ENCODE measurements at regions not wholly inside any gene's neighbourhood (a gene's known extent, or its start where the extent isn't known, plus 50 kb on each side); places are given as distances from the start of the nearest gene placed in this dataset.

DNA sequence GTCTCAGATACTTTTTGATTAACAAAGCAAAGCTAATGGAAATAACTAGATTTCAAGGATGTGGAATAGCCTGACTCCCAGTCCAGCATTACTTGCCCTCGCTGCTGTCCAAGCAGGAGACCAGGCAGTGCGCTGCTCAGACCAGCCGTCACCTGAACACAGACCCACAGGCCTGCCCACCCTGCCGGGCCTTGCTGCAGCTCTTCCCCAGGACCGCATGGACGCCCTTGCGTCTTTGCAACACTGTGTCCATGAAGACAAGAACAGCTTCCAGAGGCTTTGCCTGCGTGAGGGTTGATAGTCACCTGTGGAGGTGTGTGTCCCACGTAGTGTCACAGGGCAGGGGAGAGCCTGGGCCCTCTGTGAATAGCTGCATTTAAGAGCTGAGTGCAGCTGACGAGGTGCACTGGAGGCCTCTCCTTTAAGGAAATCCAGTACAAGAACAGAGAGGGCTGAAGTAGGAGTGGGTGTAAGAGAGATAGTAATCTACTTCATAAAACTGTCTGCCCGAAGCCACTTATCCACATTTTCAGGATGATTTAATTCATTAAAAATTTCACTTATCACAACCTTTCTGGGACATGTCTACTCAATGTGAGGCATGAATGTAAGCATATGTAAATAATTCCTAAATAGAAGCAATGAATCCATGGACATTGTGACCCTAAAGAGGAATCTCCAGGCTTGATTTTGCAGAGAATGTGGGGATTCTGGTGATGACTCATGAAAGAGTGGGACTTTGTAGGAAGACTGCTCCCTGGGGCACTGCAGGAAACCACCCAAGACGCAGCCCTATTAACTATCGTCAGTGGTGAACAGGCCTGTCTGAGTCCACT is 176.2 kb upstream of the RAB4A start:
- Mint-ChIP-seq H3K4me1 (peaks cover 6% of the 10 kb centered on the region), H3K4me3 (no peak overlapping the region), H3K27ac (no peak overlapping the region), H3K27me3 (peaks cover 8% of the 10 kb centered on the region), H3K36me3 (ENCODE audit: low read depth) (no peaks in the 10 kb centered on the region), H3K9me3 (no peaks in the 10 kb centered on the region)
- DNase-seq: no peak
- intact Hi-C loops (cut with micrococcal nuclease): no loop called here

DNA sequence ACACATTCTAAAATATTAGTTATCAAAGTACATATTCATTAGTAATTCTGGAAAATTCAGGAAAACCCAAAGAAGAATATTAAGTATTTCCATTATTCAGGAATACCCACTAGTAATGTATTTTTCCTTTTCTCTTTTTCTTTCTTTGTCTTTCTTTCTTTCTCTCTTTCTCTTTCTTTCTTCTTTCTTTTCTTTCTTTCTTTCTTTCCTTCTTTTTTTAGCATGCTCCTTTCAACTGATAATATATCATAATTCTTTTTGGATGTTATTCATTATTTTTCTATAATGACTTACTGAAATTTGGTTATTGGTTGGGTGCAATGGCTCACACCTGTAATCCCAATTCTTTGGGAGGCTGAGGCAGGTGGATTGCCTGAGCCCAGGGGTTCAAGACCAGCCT is 175.6 kb upstream of the RAB4A start:
- Mint-ChIP-seq H3K27ac (no peak overlapping the region), H3K4me1 (peaks cover 6% of the 10 kb centered on the region), H3K9me3 (no peaks in the 10 kb centered on the region), H3K4me3 (no peak overlapping the region), H3K36me3 (ENCODE audit: low read depth) (no peaks in the 10 kb centered on the region), H3K27me3 (peaks cover 8% of the 10 kb centered on the region)
- intact Hi-C loops (cut with micrococcal nuclease): no loop called here
- DNase-seq: no peak

DNA sequence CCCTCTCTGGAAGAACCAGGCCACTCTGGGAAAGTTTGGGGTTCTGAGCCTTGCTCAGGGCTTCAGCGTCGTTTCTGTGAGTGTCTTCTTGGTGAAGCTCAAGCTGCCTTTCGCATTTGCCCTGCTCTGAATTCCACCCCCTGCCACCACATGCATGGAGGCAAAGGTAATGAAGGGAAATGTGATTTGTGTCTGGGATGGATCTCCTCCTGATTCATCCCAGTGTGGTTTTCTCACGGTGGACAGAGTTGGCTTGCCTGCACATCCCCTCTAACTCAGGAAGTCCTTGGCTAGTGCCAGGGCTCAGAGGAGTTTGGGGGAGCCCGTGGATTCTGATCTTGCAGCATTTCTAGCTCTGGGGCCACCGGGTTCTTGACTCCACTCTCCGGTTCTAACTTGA is 173.6 kb upstream of the RAB4A start:
- no peaks in the 10 kb centered on the region for H3K36me3 Mint-ChIP-seq (ENCODE audit: low read depth)
- intact Hi-C loops (cut with micrococcal nuclease): no loop called here
- H3K27me3 Mint-ChIP-seq: peaks cover 11% of the 10 kb centered on the region
- no peak for DNase-seq
- H3K9me3 Mint-ChIP-seq: no peaks in the 10 kb centered on the region
- no peak overlapping the region for H3K4me3 Mint-ChIP-seq
- H3K4me1 Mint-ChIP-seq: peaks cover 6% of the 10 kb centered on the region
- no peak overlapping the region for H3K27ac Mint-ChIP-seq

- Mint-ChIP-seq H3K9me3 (no peaks in the 10 kb centered on the region), H3K27me3 (peaks cover 13% of the 10 kb centered on the region), H3K4me1 (no peaks in the 10 kb centered on the region), H3K27ac (no peak overlapping the region), H3K36me3 (ENCODE audit: low read depth) (no peaks in the 10 kb centered on the region), H3K4me3 (no peak overlapping the region)
- intact Hi-C loops (cut with micrococcal nuclease): no loop called here
- no peak for DNase-seq
These were observed 172.6 kb upstream of the RAB4A start for GRCh38 chr1:229098361-229098760.

DNA sequence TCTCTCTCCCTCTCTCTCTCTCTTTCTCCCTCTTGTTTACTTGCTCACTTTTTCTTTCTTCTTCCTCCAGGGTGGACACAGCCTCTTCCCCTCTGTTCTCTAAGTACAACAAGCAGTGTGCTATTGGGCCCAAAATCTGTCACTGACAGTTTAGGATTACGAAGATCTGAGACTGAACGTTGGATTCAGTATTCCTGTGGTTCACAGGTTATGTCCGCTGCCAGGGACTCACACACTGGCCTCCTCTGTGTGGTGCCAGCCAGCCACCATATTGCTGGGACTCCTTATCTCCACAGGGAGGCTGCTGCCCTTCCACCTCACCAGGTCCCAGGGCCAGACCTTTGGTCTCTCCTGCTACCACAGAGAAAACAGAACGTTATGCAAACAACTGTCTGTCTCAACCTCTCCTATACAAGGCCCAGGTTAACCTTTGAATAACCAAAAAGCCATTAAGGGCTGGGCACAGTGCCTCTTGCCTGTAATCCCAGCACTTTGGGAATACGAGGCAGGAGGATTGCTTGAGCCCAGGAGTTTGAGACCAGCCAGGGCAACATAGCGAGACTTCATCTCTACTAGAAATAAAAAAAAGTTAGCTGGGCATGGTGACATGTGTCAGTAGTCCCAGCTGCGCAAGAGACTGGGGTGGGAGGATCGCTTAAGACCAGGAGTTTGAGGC is 171.9 kb upstream of the RAB4A start:
- H3K4me3 Mint-ChIP-seq: no peak overlapping the region
- intact Hi-C loops (cut with micrococcal nuclease): no loop called here
- H3K27me3 Mint-ChIP-seq: peaks cover 12% of the 10 kb centered on the region
- H3K4me1 Mint-ChIP-seq: no peaks in the 10 kb centered on the region
- H3K9me3 Mint-ChIP-seq: no peaks in the 10 kb centered on the region
- no peak overlapping the region for H3K27ac Mint-ChIP-seq
- no peak for DNase-seq
- H3K36me3 Mint-ChIP-seq (ENCODE audit: low read depth): no peaks in the 10 kb centered on the region

GRCh38 chr1:229101011-229101871 is 169.7 kb upstream of the RAB4A start:
- no peak overlapping the region for H3K27ac Mint-ChIP-seq

GRCh38 chr1:229102741-229103391 is 168.0 kb upstream of the RAB4A start:
- H3K4me3 Mint-ChIP-seq: no peak overlapping the region
- DNase-seq: no peak
- intact Hi-C loops (cut with micrococcal nuclease): no loop called here
- H3K27ac Mint-ChIP-seq: no peak overlapping the region
- no peaks in the 10 kb centered on the region for H3K36me3 Mint-ChIP-seq (ENCODE audit: low read depth)
- peaks cover 4% of the 10 kb centered on the region for H3K4me1 Mint-ChIP-seq
- H3K9me3 Mint-ChIP-seq: no peaks in the 10 kb centered on the region
- peaks cover 12% of the 10 kb centered on the region for H3K27me3 Mint-ChIP-seq

More at GRCh38 chr1:229101011-229101871, 169.7 kb upstream of the RAB4A start:
- Mint-ChIP-seq H3K27me3 (peaks cover 16% of the 10 kb centered on the region), H3K9me3 (no peaks in the 10 kb centered on the region), H3K36me3 (ENCODE audit: low read depth) (no peaks in the 10 kb centered on the region), H3K4me3 (no peak overlapping the region), H3K4me1 (no peaks in the 10 kb centered on the region)
- no peak for DNase-seq
- intact Hi-C loops (cut with micrococcal nuclease): no loop called here

GRCh38 chr1:229104654-229105053 is 166.3 kb upstream of the RAB4A start:
- DNase-seq: no peak
- Mint-ChIP-seq H3K4me3 (no peak overlapping the region), H3K36me3 (ENCODE audit: low read depth) (no peaks in the 10 kb centered on the region), H3K9me3 (no peaks in the 10 kb centered on the region), H3K27ac (no peak overlapping the region), H3K27me3 (peaks cover 12% of the 10 kb centered on the region), H3K4me1 (peaks cover 4% of the 10 kb centered on the region)
- intact Hi-C loops (cut with micrococcal nuclease): no loop called here

DNA sequence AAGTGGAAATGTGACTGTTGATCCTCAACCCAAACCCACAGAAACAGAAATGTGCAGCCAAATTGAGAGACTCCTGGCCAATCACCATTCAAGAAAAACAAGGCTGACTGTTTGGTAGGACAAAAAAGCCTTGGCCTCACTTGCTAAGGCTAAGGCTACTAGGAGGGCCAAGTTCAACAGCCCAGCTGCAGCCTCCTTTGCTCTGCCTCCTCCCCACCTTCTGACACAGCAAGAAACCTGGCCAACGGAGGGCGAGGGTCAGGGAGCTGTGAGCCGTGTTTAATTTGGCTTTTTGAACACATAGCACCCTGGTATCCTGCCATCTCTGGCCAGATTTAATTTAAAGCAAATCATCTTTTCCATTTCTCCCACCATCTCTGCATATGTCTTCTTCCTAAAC is 165.8 kb upstream of the RAB4A start:
- H3K4me3 Mint-ChIP-seq: no peak overlapping the region
- H3K4me1 Mint-ChIP-seq: peaks cover 4% of the 10 kb centered on the region
- H3K27me3 Mint-ChIP-seq: peaks cover 12% of the 10 kb centered on the region
- no peaks in the 10 kb centered on the region for H3K9me3 Mint-ChIP-seq
- no peak for DNase-seq
- intact Hi-C loops (cut with micrococcal nuclease): no loop called here
- no peaks in the 10 kb centered on the region for H3K36me3 Mint-ChIP-seq (ENCODE audit: low read depth)
- H3K27ac Mint-ChIP-seq: no peak overlapping the region

DNA sequence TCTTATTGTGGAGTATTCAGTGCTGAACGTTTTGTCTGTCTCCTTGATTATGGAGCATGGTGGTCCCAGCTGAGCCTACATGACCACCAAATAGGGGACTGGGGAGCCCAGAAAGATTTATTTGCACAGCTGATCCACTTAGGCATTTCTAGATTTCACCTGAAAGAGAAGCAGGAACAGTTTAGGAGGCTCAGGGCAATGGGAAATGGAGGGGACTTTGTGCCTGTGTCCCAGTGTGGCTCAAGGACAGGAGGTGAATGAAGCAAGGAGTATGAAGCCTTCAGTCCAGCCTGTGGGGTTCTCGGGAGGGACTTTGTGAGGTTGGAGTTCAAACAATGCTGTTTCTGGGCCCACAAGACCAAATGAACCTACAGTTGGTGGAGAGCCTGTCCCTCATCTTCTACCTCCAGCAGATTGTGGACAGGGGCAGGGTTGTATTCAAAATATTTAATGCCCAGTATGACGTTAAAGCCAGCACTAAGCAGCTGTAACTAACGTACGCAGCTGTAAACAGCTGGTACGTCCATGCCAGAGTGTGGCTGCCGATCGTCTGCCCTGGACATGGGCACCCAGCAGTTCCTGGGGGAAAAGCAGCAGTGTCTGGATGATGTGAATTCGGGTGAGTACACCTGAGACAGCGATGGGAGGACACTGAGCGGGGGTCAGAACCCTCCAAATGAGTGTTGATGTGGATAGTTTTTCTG is 164.9 kb upstream of the RAB4A start:
- H3K27me3 Mint-ChIP-seq: peaks cover 16% of the 10 kb centered on the region
- intact Hi-C loops (cut with micrococcal nuclease): no loop called here
- peaks cover 4% of the 10 kb centered on the region for H3K4me1 Mint-ChIP-seq
- no peak for DNase-seq
- no peak overlapping the region for H3K4me3 Mint-ChIP-seq
- H3K27ac Mint-ChIP-seq: no peak overlapping the region
- no peaks in the 10 kb centered on the region for H3K36me3 Mint-ChIP-seq (ENCODE audit: low read depth)
- H3K9me3 Mint-ChIP-seq: no peaks in the 10 kb centered on the region

GRCh38 chr1:229106526-229107125 is 164.3 kb upstream of the RAB4A start:
- no peak overlapping the region for H3K27ac Mint-ChIP-seq
- intact Hi-C loops (cut with micrococcal nuclease): no loop called here
- H3K9me3 Mint-ChIP-seq: no peaks in the 10 kb centered on the region
- H3K4me3 Mint-ChIP-seq: no peak overlapping the region
- no peaks in the 10 kb centered on the region for H3K36me3 Mint-ChIP-seq (ENCODE audit: low read depth)
- H3K27me3 Mint-ChIP-seq: peaks cover 16% of the 10 kb centered on the region
- H3K4me1 Mint-ChIP-seq: peaks cover 4% of the 10 kb centered on the region
- DNase-seq: no peak

GRCh38 chr1:229107304-229107815 is 163.6 kb upstream of the RAB4A start:
- H3K36me3 Mint-ChIP-seq (ENCODE audit: low read depth): no peaks in the 10 kb centered on the region

DNA sequence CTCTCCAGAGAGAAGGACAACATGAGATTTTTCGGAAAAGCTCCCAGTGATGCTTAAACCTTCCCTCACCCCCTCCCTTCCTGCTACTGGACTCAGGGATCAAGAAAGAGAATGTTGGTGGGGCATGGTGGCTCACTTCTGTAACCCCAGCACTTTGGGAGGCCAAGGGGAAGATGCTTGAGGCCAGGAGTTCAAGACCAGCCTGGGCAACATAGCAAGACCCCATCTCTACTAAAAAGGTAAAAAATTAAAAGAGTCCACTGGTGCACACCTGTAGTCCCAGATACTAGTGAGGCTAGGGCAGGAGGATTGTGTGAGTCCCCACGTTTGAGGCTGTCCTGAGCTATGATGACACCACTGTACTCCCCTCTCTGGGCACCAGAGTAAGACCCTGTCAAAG is 162.9 kb upstream of the RAB4A start:
- intact Hi-C loops (cut with micrococcal nuclease): no loop called here
- Mint-ChIP-seq H3K9me3 (no peaks in the 10 kb centered on the region), H3K36me3 (ENCODE audit: low read depth) (no peaks in the 10 kb centered on the region), H3K4me3 (no peak overlapping the region), H3K4me1 (peaks cover 4% of the 10 kb centered on the region), H3K27ac (no peak overlapping the region), H3K27me3 (peaks cover 14% of the 10 kb centered on the region)
- no peak for DNase-seq

More at GRCh38 chr1:229107304-229107815, 163.6 kb upstream of the RAB4A start:
- intact Hi-C loops (cut with micrococcal nuclease): no loop called here
- Mint-ChIP-seq H3K27me3 (peaks cover 15% of the 10 kb centered on the region), H3K4me3 (no peak overlapping the region), H3K27ac (no peak overlapping the region), H3K9me3 (no peaks in the 10 kb centered on the region), H3K4me1 (peaks cover 4% of the 10 kb centered on the region)
- no peak for DNase-seq

All from activated CD4-positive, alpha-beta T cell treated with anti-CD3 and anti-CD28 coated beads, Interleukin-2, amount 10 ng/mL, durations not matched to agents 24 days and 14 days (primary cell).